ENCODE measurements at regions not wholly inside any gene's neighbourhood (a gene's known extent, or its start where the extent isn't known, plus 50 kb on each side); places are given as distances from the start of the nearest gene placed in this dataset.

GRCh38 chr14:106511006-106511799, 984.8 kb downstream of the TMEM121 start:
- Histone ChIP-seq H4K20me1 (replicated peaks; ENCODE audit: insufficient read depth) (no peaks in the 10 kb centered on the region), H3K79me2 (replicated peaks; ENCODE audit: insufficient read depth) (no peaks in the 10 kb centered on the region), H3K9me2 (ENCODE audit: insufficient read depth) (no peaks in the 10 kb centered on the region), H3K4me2 (no peak overlapping the region), H3K36me3 (ENCODE audit: insufficient read depth) (peaks cover 5% of the 10 kb centered on the region; the same call in 1 of the 2 replicates), H3K27ac (ENCODE audit: low read depth) (no peak overlapping the region), H3K4me3 (no peak overlapping the region), H3K27me3 (ENCODE audit: insufficient read depth) (no peaks in the 10 kb centered on the region), H3K4me1 (ENCODE audit: insufficient read depth) (no peaks in the 10 kb centered on the region), H2AFZ (no peak overlapping the region), H3F3A (replicated peaks; ENCODE audit: low read depth) (no peaks in the 10 kb centered on the region)
- DNase-seq (ENCODE audit: low spot score) (no peak), ATAC-seq (no peak)
- Mint-ChIP-seq H3K36me3 (ENCODE audit: low read depth) (peaks cover 48% of the 10 kb centered on the region), H3K4me3 (no peak overlapping the region), H3K4me1 (no peaks in the 10 kb centered on the region), H3K27ac (no peak overlapping the region), H3K9me3 (peaks cover 100% of the 10 kb centered on the region), H3K27me3 (ENCODE audit: insufficient read depth, low read depth, poor library complexity) (no peaks in the 10 kb centered on the region)
- TF ChIP-seq NANOG (IDR thresholded peaks at IDR 0.05; ENCODE audit: borderline replicate concordance), result no peak
- TF ChIP-seq POLR2AphosphoS5 (IDR thresholded peaks at IDR 0.05; ENCODE audit: low read depth), result no peak
- no peak for TF ChIP-seq STAT1 (IDR thresholded peaks at IDR 0.05; ENCODE audit: unreplicated experiment)
- no peak for TF ChIP-seq CREB1 (CRISPR knock-in tag; IDR thresholded peaks at IDR 0.05; ENCODE audit: low read depth)
- no peak for TF ChIP-seq ZNF462 (CRISPR knock-in tag; IDR thresholded peaks at IDR 0.05)
- no peak for TF ChIP-seq ZNF114 (CRISPR knock-in tag; IDR thresholded peaks at IDR 0.05)
- no peak for TF ChIP-seq EZH2phosphoT487 (IDR thresholded peaks at IDR 0.05; ENCODE audit: unreplicated experiment)
- no peak for TF ChIP-seq ZNF331 (CRISPR knock-in tag; IDR thresholded peaks at IDR 0.05; ENCODE audit: low read depth)
- TF ChIP-seq CTCF (conservative IDR thresholded peaks at IDR 0.05; ENCODE audit: low read depth in 2 of 2), result no peak
- TF ChIP-seq EZH2 (IDR thresholded peaks at IDR 0.05; ENCODE audit: low read depth, unreplicated experiment), result no peak
- TF ChIP-seq ETS1 (IDR thresholded peaks at IDR 0.05), result no peak
- TF ChIP-seq JUNB (IDR thresholded peaks at IDR 0.05; ENCODE audit: unreplicated experiment), result no peak
